B cell (primary cell): ENCODE measurements at regions not wholly inside any gene's neighbourhood (a gene's known extent, or its start where the extent isn't known, plus 50 kb on each side); places are given as distances from the start of the nearest gene placed in this dataset.

ENCODE experiments used
- ATAC-seq: fragments of 200-7000 bp; cut with Tn5 transposase; one replicate; pipeline ENCODE4 v1.10.0; 2021; ENCODE audit warnings: low read depth, mild to moderate bottlenecking, moderate number of reproducible peaks, moderate library complexity
- CTCF ChIA-PET: fragments of 350-600 bp; sonication (Branson Sonifier 250); formaldehyde crosslinking; loops from one replicate; lab custom pipeline; 2021; ENCODE audit warnings: antibody characterized with exemption, inconsistent platforms; lab: Charles Lee
- POLR2A ChIA-PET: fragments of 350-600 bp; sonication (Branson Sonifier 250); formaldehyde crosslinking; loops from one replicate; lab custom pipeline; 2021; ENCODE audit warnings: antibody characterized with exemption; lab: Charles Lee
- DNase-seq: peaks from one replicate; pipeline ENCODE4 v3.0.0; 2013
- H2AFZ ChIP-seq: 2 replicates; pipeline ENCODE4 v1.6.1; 2012; ENCODE audit warnings: mild to moderate bottlenecking, low read depth, low read length; ENCODE audit not compliant: insufficient read depth, poor library complexity, severe bottlenecking
- H3K27ac ChIP-seq, 2 donors: 1 replicate in 1 of 2; 2 replicates in 1 of 2; pipeline ENCODE4 v1.5.1; 2012 to 2013; ENCODE audit warnings: low read length in 2 of 2, mild to moderate bottlenecking in 2 of 2, moderate library complexity in 1 of 2
- H3K27me3 ChIP-seq, 4 experiments: fragments of 200-600 bp in 1 of 4; sonication (generic) in 1 of 4; replicated peaks in 1 of 4; 1 replicate in 2 of 4; 2 replicates in 2 of 4; pipeline versions ENCODE4 v1.6.1 to v1.7.0; 2013 to 2016; ENCODE audit warnings: low read length in 3 of 4, mild to moderate bottlenecking in 2 of 4, mixed read lengths in 1 of 4, moderate library complexity in 1 of 4; ENCODE audit not compliant: insufficient read depth in 4 of 4, control insufficient read depth in 3 of 4; ENCODE audit errors: control extremely low read depth in 1 of 4
- H3K36me3 ChIP-seq, 2 experiments: replicated peaks in 1 of 2; 1 replicate in 1 of 2; 2 replicates in 1 of 2; pipeline versions ENCODE4 v1.6.1 to v1.7.1; 2013; ENCODE audit warnings: low read length in 1 of 2; ENCODE audit not compliant: insufficient read depth in 2 of 2, control insufficient read depth in 1 of 2; ENCODE audit errors: control extremely low read depth in 1 of 2, extremely low read depth in 1 of 2
- H3K4me1 ChIP-seq, 2 donors: fragments of 200-600 bp in 1 of 2; sonication (generic) in 1 of 2; 1 replicate in 1 of 2; 2 replicates in 1 of 2; pipeline versions ENCODE4 v1.5.1 to v1.6.1; 2013 to 2017; ENCODE audit warnings: low read length in 2 of 2; ENCODE audit not compliant: control insufficient read depth in 2 of 2, insufficient read depth in 2 of 2
- H3K4me2 ChIP-seq: replicated peaks from 2 replicates; pipeline ENCODE3; 2012; ENCODE audit warnings: mild to moderate bottlenecking, low read depth, low read length; ENCODE audit not compliant: poor library complexity, severe bottlenecking
- H3K4me3 ChIP-seq, 5 experiments: fragments of 200-600 bp in 1 of 5; sonication (generic) in 1 of 5; 1 replicate in 3 of 5; 2 replicates in 2 of 5; pipeline versions ENCODE4 v1.5.1 to v1.7.0; 2011 to 2016; ENCODE audit warnings: low read length in 4 of 5, mild to moderate bottlenecking in 4 of 5, low read depth in 2 of 5, control low read depth in 1 of 5, moderate library complexity in 1 of 5; ENCODE audit not compliant: insufficient read depth in 1 of 5; ENCODE audit errors: control extremely low read depth in 1 of 5, extremely low read depth in 1 of 5
- H3K79me2 ChIP-seq: fragments of 200-600 bp; sonication (generic); one replicate; pipeline ENCODE4 v1.6.0; 2016; ENCODE audit warnings: low read length; ENCODE audit not compliant: control insufficient read depth, insufficient read depth
- H3K9ac ChIP-seq: fragments of 200-600 bp; sonication (generic); 2 replicates; pipeline ENCODE4 v1.6.1; 2017; ENCODE audit warnings: mild to moderate bottlenecking, low read length, moderate library complexity
- H3K9me3 ChIP-seq, 3 donors: one replicate each; pipeline versions ENCODE4 v1.6.1 to v1.7.1; 2013; ENCODE audit warnings: low read length in 2 of 3; ENCODE audit not compliant: control insufficient read depth in 2 of 3, insufficient read depth in 1 of 3; ENCODE audit errors: control extremely low read depth in 1 of 3
- H4K20me1 ChIP-seq: 2 replicates; pipeline ENCODE4 v1.6.0; 2012; ENCODE audit warnings: mild to moderate bottlenecking, low read length; ENCODE audit not compliant: insufficient read depth, control insufficient read depth, poor library complexity, severe bottlenecking
- H3K27ac Mint-ChIP-seq: one replicate; pipeline ENCODE4 v1.8.0; 2021; ENCODE audit warnings: mixed read lengths
- H3K27me3 Mint-ChIP-seq: one replicate; pipeline ENCODE4 v1.8.0; 2021; ENCODE audit warnings: mixed read lengths
- H3K4me1 Mint-ChIP-seq: one replicate; pipeline ENCODE4 v1.8.0; 2021; ENCODE audit warnings: mixed read lengths
- H3K4me3 Mint-ChIP-seq: one replicate; pipeline ENCODE4 v1.8.0; 2021; ENCODE audit warnings: mixed read lengths
- H3K9me3 Mint-ChIP-seq: one replicate; pipeline ENCODE4 v1.8.0; 2022; ENCODE audit warnings: mixed read lengths; ENCODE audit not compliant: insufficient read depth
- EZH2 ChIP-seq: IDR thresholded peaks from 2 replicates; pipeline ENCODE4 v1.6.1; 2012; ENCODE audit warnings: borderline replicate concordance, low read depth, mild to moderate bottlenecking, moderate library complexity, low read length; ENCODE audit not compliant: insufficient read depth, poor library complexity, severe bottlenecking
- WGBS: methylation state at CpG from one replicate; pipeline ENCODE4 v1.1.5; 2013; ENCODE audit warnings: missing lambda C conversion rate; ENCODE audit not compliant: insufficient coverage; 5-methylcytosine and 5-hydroxymethylcytosine counted together
- intact Hi-C: fragments of 100-400 bp; cut with micrococcal nuclease; formaldehyde crosslinking; loops from one replicate; pipeline ENCODE4 v1.10.0; 2022
- TF ChIP-seq, protein P1 (sequence below): fragments of 200-600 bp; IDR thresholded peaks from one replicate; pipeline ENCODE4 v1.8.0; 2022; ENCODE audit warnings: antibody characterized with exemption, mild to moderate bottlenecking

GRCh38 chr11:13073119-13073981 is 64.2 kb downstream of the RASSF10 start:
- Histone ChIP-seq H3K4me1 (no peaks in the 10 kb centered on the region), H2AFZ (no peak overlapping the region), H3K36me3 (no peaks in the 10 kb centered on the region), H3K4me3 (no peak overlapping the region), H3K27ac (no peak overlapping the region), H4K20me1 (no peaks in the 10 kb centered on the region), H3K9me3 (peaks cover 0 to 3% (median 0%) of the 10 kb centered on the region in 3 donors), H3K27me3 (no peaks in the 10 kb centered on the region), H3K79me2 (no peaks in the 10 kb centered on the region), H3K4me2 (no peak overlapping the region), H3K9ac (no peak overlapping the region)
- H3K4me3 Mint-ChIP-seq: no peak overlapping the region
- ATAC-seq (no peak), DNase-seq (no peak)
- H3K27me3 Mint-ChIP-seq: peaks cover 4% of the 10 kb centered on the region
- POLR2A ChIA-PET: no interaction called here
- H3K27ac Mint-ChIP-seq: no peak overlapping the region
- 91% methylated on average over 12 of the region's 13 CpGs for WGBS
- CTCF ChIA-PET: no interaction called here
- intact Hi-C loops: no loop called here
- TF ChIP-seq, protein P1, sequence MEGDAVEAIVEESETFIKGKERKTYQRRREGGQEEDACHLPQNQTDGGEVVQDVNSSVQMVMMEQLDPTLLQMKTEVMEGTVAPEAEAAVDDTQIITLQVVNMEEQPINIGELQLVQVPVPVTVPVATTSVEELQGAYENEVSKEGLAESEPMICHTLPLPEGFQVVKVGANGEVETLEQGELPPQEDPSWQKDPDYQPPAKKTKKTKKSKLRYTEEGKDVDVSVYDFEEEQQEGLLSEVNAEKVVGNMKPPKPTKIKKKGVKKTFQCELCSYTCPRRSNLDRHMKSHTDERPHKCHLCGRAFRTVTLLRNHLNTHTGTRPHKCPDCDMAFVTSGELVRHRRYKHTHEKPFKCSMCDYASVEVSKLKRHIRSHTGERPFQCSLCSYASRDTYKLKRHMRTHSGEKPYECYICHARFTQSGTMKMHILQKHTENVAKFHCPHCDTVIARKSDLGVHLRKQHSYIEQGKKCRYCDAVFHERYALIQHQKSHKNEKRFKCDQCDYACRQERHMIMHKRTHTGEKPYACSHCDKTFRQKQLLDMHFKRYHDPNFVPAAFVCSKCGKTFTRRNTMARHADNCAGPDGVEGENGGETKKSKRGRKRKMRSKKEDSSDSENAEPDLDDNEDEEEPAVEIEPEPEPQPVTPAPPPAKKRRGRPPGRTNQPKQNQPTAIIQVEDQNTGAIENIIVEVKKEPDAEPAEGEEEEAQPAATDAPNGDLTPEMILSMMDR: no peak
- no peak for TF ChIP-seq EZH2
- H3K9me3 Mint-ChIP-seq: no peaks in the 10 kb centered on the region
- H3K4me1 Mint-ChIP-seq: no peaks in the 10 kb centered on the region

GRCh38 chr11:13074714-13075464 is 65.8 kb downstream of the RASSF10 start:
- Histone ChIP-seq H3K4me1 (no peaks in the 10 kb centered on the region), H4K20me1 (no peaks in the 10 kb centered on the region), H3K9me3 (peaks cover 0 to 3% (median 0%) of the 10 kb centered on the region in 3 donors), H3K4me3 (no peak overlapping the region), H3K4me2 (no peak overlapping the region), H2AFZ (no peak overlapping the region), H3K9ac (no peak overlapping the region), H3K27ac (no peak overlapping the region), H3K79me2 (no peaks in the 10 kb centered on the region), H3K36me3 (no peaks in the 10 kb centered on the region), H3K27me3 (no peaks in the 10 kb centered on the region)
- WGBS: 100% methylated on average over 4 of the region's 6 CpGs
- no peaks in the 10 kb centered on the region for H3K9me3 Mint-ChIP-seq
- POLR2A ChIA-PET: no interaction called here
- intact Hi-C loops: no loop called here
- ATAC-seq (no peak), DNase-seq (no peak)
- no peak overlapping the region for H3K27ac Mint-ChIP-seq
- CTCF ChIA-PET: no interaction called here
- H3K4me3 Mint-ChIP-seq: no peak overlapping the region
- H3K27me3 Mint-ChIP-seq: peaks cover 11% of the 10 kb centered on the region
- H3K4me1 Mint-ChIP-seq: no peaks in the 10 kb centered on the region
- TF ChIP-seq, protein P1: no peak
- TF ChIP-seq EZH2: no peak
